ENCODE measurements at regions not wholly inside any gene's neighbourhood (a gene's known extent, or its start where the extent isn't known, plus 50 kb on each side); places are given as distances from the start of the nearest gene placed in this dataset.

- H2AFZ ChIP-seq (ENCODE audit: low read depth, low read length, poor library complexity, severe bottlenecking): no peak overlapping the region
- ATAC-seq (no peak), DNase-seq (ENCODE audit: low read depth, low spot score) (no peak)
- no peaks in the 10 kb centered on the region for H3K79me2 ChIP-seq (ENCODE audit: insufficient read depth, low read length)
- RAD21 ChIA-PET (ENCODE audit: low non-redundant PET in 1 of 2, low total read pairs in 2 of 2, uncharacterized antibody in 2 of 2, unreplicated experiment in 2 of 2): no interaction called here
- H3K27me3 ChIP-seq (ENCODE audit: insufficient read depth, low read length): no peaks in the 10 kb centered on the region
- POLR2A ChIA-PET: no interaction called here
- no peaks in the 10 kb centered on the region for H3K4me1 ChIP-seq (ENCODE audit: control insufficient read depth in 1 of 2, insufficient read depth in 2 of 2, low read length in 2 of 2)
- H3K9me2 ChIP-seq (ENCODE audit: insufficient read depth): no peaks in the 10 kb centered on the region
- H3K4me2 ChIP-seq (ENCODE audit: low read length): no peak overlapping the region
- H4K20me1 ChIP-seq (ENCODE audit: insufficient read depth): no peaks in the 10 kb centered on the region
- intact Hi-C loops (cut with micrococcal nuclease): no loop called here
- BruUV-seq (replicated peaks): no TSS peak
- no peaks in the 10 kb centered on the region for H3K9me3 ChIP-seq (ENCODE audit: control insufficient read depth in 1 of 2, insufficient read depth in 1 of 2, low read depth in 1 of 2, low read length in 2 of 2)
- no peak overlapping the region for H3K27ac ChIP-seq (ENCODE audit: low read depth, low read length)
- H3K4me3 ChIP-seq (replicated peaks in 1 of 2; ENCODE audit: low read depth in 1 of 2, low read length in 2 of 2): no peak overlapping the region
- no peaks in the 10 kb centered on the region for H3K36me3 ChIP-seq (ENCODE audit: control insufficient read depth in 1 of 2, insufficient read depth in 2 of 2, low read length in 2 of 2)
- TF ChIP-seq CTCF (IDR thresholded peaks at IDR 0.05 in 2 of 3, conservative IDR thresholded peaks at IDR 0.05 in 1 of 3; ENCODE audit: borderline replicate concordance in 1 of 3, insufficient read depth in 1 of 3, low read depth in 2 of 3, low read length in 2 of 3) (no peak), CBX3 (IDR thresholded peaks at IDR 0.05; ENCODE audit: low read depth) (no peak), ZFX (IDR thresholded peaks at IDR 0.05) (no peak), SRF (IDR thresholded peaks at IDR 0.05; ENCODE audit: low read depth) (no peak), POLR2A (IDR thresholded peaks at IDR 0.05; ENCODE audit: borderline replicate concordance, extremely low read depth, insufficient read depth, insufficient read length) (no peak), EZH2phosphoT487 (IDR thresholded peaks at IDR 0.05; ENCODE audit: borderline replicate concordance) (no peak), JUND (IDR thresholded peaks at IDR 0.05) (no peak), RAD21 (IDR thresholded peaks at IDR 0.05; ENCODE audit: low read depth) (no peak), ZNF274 (IDR thresholded peaks at IDR 0.05; ENCODE audit: low read depth, low read length) (no peak), SP1 (IDR thresholded peaks at IDR 0.05; ENCODE audit: low read depth) (no peak), EZH2 (IDR thresholded peaks at IDR 0.05) (no peak), YY1 (IDR thresholded peaks at IDR 0.05; ENCODE audit: extremely low read depth, insufficient replicate concordance, low read depth, low read length) (no peak), SIN3A (IDR thresholded peaks at IDR 0.05; ENCODE audit: low read depth) (no peak), EGR1 (IDR thresholded peaks at IDR 0.05; ENCODE audit: low read depth) (no peak), TCF7L2 (IDR thresholded peaks at IDR 0.05; ENCODE audit: borderline replicate concordance, extremely low read depth, insufficient read depth, insufficient read length) (no peak), MAX (IDR thresholded peaks at IDR 0.05) (no peak), FOSL1 (IDR thresholded peaks at IDR 0.05; ENCODE audit: low read depth) (no peak)
- H3K9ac ChIP-seq (ENCODE audit: low read length): no peak overlapping the region
- CTCF ChIA-PET: no interaction called here
These were observed 139.3 kb downstream of the IRS2 start for GRCh38 chr13:109647053-109647452.

Data from HCT116 (cell line).